ENCODE measurements at regions not wholly inside any gene's neighbourhood (a gene's known extent, or its start where the extent isn't known, plus 50 kb on each side); places are given as distances from the start of the nearest gene placed in this dataset.
A peak's percentile ranks its signal among the peaks of the same experiment; 100 is the strongest.
"Not testable (repeated sequence)": the region's sequence is repeated elsewhere in the genome, so short reads cannot be mapped to it uniquely, and the experiment has no call there.

GRCh38 chr6:25138934-25139415, 140.2 kb upstream of the CARMIL1 start:
- H3K4me2 ChIP-seq (ENCODE audit: low read depth, low read length, poor library complexity, severe bottlenecking), result peak overlapping the region; percentile 97
- peaks cover 16% of the 10 kb centered on the region for H3K36me3 ChIP-seq (ENCODE audit: insufficient read depth, low read length)
- H3K79me2 ChIP-seq (ENCODE audit: insufficient read depth, low read length), result peaks cover 31% of the 10 kb centered on the region
- H3K4me1 ChIP-seq (ENCODE audit: insufficient read depth, low read length, poor library complexity, severe bottlenecking), result peaks cover 37% of the 10 kb centered on the region
- TF ChIP-seq EZH2phosphoT487 (IDR thresholded peaks at IDR 0.05; ENCODE audit: borderline replicate concordance) (no peak), CTCF (conservative IDR thresholded peaks at IDR 0.05; ENCODE audit: low read length) (no peak)
- H4K20me1 ChIP-seq (ENCODE audit: insufficient read depth, low read length, poor library complexity, severe bottlenecking), result no peaks in the 10 kb centered on the region
- H3K9me2 ChIP-seq (replicated peaks; ENCODE audit: low read depth, low read length), result no peaks in the 10 kb centered on the region
- H3K27me3 ChIP-seq (ENCODE audit: insufficient read depth, low read length, poor library complexity, severe bottlenecking), result no peaks in the 10 kb centered on the region
- peak overlapping the region; percentile 76; the same call in 1 of the 2 replicates for H2AFZ ChIP-seq (ENCODE audit: low read length)
- H3K9ac ChIP-seq (ENCODE audit: low read depth, low read length, poor library complexity, severe bottlenecking), result peak overlapping the region; percentile 93
- peak overlapping the region; percentile 88 for H3K4me3 ChIP-seq (ENCODE audit: low read length, poor library complexity, severe bottlenecking)
- peaks cover 5% of the 10 kb centered on the region for H3F3A ChIP-seq (ENCODE audit: low read depth)
- H3K9me3 ChIP-seq (ENCODE audit: insufficient read depth, low read depth, low read length), result peaks cover 18% of the 10 kb centered on the region

DNA sequence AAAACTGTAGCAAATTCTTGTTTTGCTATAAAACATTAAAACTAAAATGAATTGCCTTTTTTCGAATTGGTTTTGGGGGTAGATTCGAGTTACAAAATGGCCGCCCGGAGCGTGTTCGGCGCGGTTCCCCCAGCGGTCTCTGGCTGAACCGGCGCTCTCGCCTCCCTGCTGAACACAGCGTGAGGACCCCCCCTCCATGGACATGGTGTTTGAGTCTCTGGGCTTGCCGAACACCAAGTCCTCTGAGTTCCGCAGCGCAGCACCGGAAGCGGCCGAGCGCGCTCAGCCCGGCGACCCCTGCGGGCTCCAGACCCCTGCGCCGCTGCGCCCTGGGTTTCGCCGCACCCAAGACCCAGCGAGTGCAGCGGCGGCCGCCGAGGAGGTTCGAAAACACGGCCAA, 139.6 kb upstream of the CARMIL1 start:
- not testable (repeated sequence) for H4K20me1 ChIP-seq (ENCODE audit: insufficient read depth, low read length, poor library complexity, severe bottlenecking); H3K4me3 ChIP-seq (ENCODE audit: low read length, poor library complexity, severe bottlenecking); H3F3A ChIP-seq (ENCODE audit: low read depth); H3K9me2 ChIP-seq (replicated peaks; ENCODE audit: low read depth, low read length); H3K27me3 ChIP-seq (ENCODE audit: insufficient read depth, low read length, poor library complexity, severe bottlenecking)
- Histone ChIP-seq H3K4me2 (ENCODE audit: low read depth, low read length, poor library complexity, severe bottlenecking) (peak overlapping the region; percentile 97), H3K36me3 (ENCODE audit: insufficient read depth, low read length) (peaks cover 14% of the 10 kb centered on the region), H3K4me1 (ENCODE audit: insufficient read depth, low read length, poor library complexity, severe bottlenecking) (peaks cover 37% of the 10 kb centered on the region), H3K79me2 (ENCODE audit: insufficient read depth, low read length) (peaks cover 30% of the 10 kb centered on the region), H3K9me3 (ENCODE audit: insufficient read depth, low read depth, low read length) (peaks cover 14% of the 10 kb centered on the region), H3K9ac (ENCODE audit: low read depth, low read length, poor library complexity, severe bottlenecking) (peak overlapping the region; percentile 93), H2AFZ (ENCODE audit: low read length) (peak overlapping the region; percentile 76; the same call in 1 of the 2 replicates)

DNA sequence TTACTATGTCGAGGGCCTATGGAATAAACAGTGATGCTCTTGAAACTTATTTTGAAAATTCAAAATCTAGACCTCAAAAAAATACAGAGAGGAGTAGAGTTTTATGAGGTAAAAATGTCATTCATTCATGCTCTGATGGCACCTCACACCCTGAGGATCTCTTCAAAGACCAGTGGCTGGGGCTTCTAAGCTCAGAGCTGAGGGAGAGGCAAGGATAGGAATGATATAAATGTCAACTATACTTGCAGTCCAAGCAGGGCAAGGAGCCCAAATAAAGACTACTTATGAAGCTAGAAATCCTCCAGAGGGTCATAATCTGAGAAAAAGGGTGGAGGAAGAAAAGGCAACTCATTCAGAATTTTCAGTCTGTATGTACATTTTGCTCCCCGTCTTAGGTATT, 136.7 kb upstream of the CARMIL1 start:
- TF ChIP-seq EZH2phosphoT487 (IDR thresholded peaks at IDR 0.05; ENCODE audit: borderline replicate concordance) (no peak), CTCF (conservative IDR thresholded peaks at IDR 0.05; ENCODE audit: low read length) (no peak)
- peak overlapping the region; percentile 56; the same call in 1 of the 2 replicates for H2AFZ ChIP-seq (ENCODE audit: low read length)
- H4K20me1 ChIP-seq (ENCODE audit: insufficient read depth, low read length, poor library complexity, severe bottlenecking), result no peaks in the 10 kb centered on the region
- H3K27me3 ChIP-seq (ENCODE audit: insufficient read depth, low read length, poor library complexity, severe bottlenecking), result no peaks in the 10 kb centered on the region
- peaks cover 5% of the 10 kb centered on the region for H3F3A ChIP-seq (ENCODE audit: low read depth)
- H3K9me2 ChIP-seq (replicated peaks; ENCODE audit: low read depth, low read length), result no peaks in the 10 kb centered on the region
- H3K9ac ChIP-seq (ENCODE audit: low read depth, low read length, poor library complexity, severe bottlenecking), result no peak overlapping the region
- H3K79me2 ChIP-seq (ENCODE audit: insufficient read depth, low read length), result peaks cover 4% of the 10 kb centered on the region
- peaks cover 19% of the 10 kb centered on the region for H3K4me1 ChIP-seq (ENCODE audit: insufficient read depth, low read length, poor library complexity, severe bottlenecking)
- H3K4me3 ChIP-seq (ENCODE audit: low read length, poor library complexity, severe bottlenecking), result no peak overlapping the region
- H3K4me2 ChIP-seq (ENCODE audit: low read depth, low read length, poor library complexity, severe bottlenecking), result no peak overlapping the region
- no peaks in the 10 kb centered on the region for H3K36me3 ChIP-seq (ENCODE audit: insufficient read depth, low read length)
- no peaks in the 10 kb centered on the region for H3K9me3 ChIP-seq (ENCODE audit: insufficient read depth, low read depth, low read length)

DNA sequence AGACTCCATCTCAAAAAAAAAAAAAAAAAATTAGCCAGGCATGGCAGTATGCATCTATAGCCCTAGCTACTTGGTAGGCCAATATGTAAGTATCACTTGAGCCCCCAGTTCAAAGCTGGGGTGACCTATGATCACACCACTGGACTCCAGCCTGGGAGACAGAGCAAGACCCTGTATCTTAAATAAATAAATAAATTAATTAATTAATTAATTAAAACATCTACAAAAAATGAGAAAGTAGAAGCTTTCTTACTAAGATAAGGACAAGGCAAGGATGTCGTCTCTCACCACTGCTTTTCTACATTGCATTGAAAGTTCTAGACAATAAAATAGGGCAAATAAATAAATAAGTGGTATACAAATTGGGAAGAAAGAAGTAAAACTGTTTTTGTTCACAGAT, 134.3 kb upstream of the CARMIL1 start:
- H3K4me2 ChIP-seq (ENCODE audit: low read depth, low read length, poor library complexity, severe bottlenecking), result no peak overlapping the region
- no peaks in the 10 kb centered on the region for H4K20me1 ChIP-seq (ENCODE audit: insufficient read depth, low read length, poor library complexity, severe bottlenecking)
- TF ChIP-seq EZH2phosphoT487 (IDR thresholded peaks at IDR 0.05; ENCODE audit: borderline replicate concordance) (no peak), CTCF (conservative IDR thresholded peaks at IDR 0.05; ENCODE audit: low read length) (no peak)
- H3K27me3 ChIP-seq (ENCODE audit: insufficient read depth, low read length, poor library complexity, severe bottlenecking), result no peaks in the 10 kb centered on the region
- no peaks in the 10 kb centered on the region for H3K36me3 ChIP-seq (ENCODE audit: insufficient read depth, low read length)
- H3K9ac ChIP-seq (ENCODE audit: low read depth, low read length, poor library complexity, severe bottlenecking), result no peak overlapping the region
- no peaks in the 10 kb centered on the region for H3K9me2 ChIP-seq (replicated peaks; ENCODE audit: low read depth, low read length)
- H2AFZ ChIP-seq (ENCODE audit: low read length), result no peak overlapping the region; the same call in 1 of the 2 replicates
- no peaks in the 10 kb centered on the region for H3K9me3 ChIP-seq (ENCODE audit: insufficient read depth, low read depth, low read length)
- no peaks in the 10 kb centered on the region for H3K79me2 ChIP-seq (ENCODE audit: insufficient read depth, low read length)
- no peak overlapping the region for H3K4me3 ChIP-seq (ENCODE audit: low read length, poor library complexity, severe bottlenecking)
- H3K4me1 ChIP-seq (ENCODE audit: insufficient read depth, low read length, poor library complexity, severe bottlenecking), result peaks cover 4% of the 10 kb centered on the region
- H3F3A ChIP-seq (ENCODE audit: low read depth), result no peaks in the 10 kb centered on the region

All from Loucy (cell line).